ENCODE measurements at regions not wholly inside any gene's neighbourhood (a gene's known extent, or its start where the extent isn't known, plus 50 kb on each side); places are given as distances from the start of the nearest gene placed in this dataset.

DNA sequence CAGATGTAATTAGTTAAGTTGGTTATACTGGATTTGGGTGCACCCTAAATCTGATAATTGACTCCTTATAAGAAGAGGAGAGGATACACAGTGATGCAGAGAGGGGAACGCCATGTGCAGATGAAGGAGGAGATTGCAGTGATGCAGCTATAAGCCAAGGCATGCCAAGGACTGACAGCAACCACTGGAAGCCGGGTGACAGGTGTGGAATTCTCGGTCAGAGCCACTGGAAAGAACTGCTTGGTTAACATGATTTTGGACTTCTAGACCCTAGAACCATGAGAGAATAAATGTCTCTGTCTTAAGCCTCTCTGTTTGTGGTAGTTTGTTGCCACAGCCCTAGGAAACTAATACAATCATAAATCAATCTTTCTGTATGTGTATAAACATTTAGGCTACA is 403.3 kb upstream of the CDH20 start:
- no peak for DNase-seq (ENCODE audit: low spot score)

DNA sequence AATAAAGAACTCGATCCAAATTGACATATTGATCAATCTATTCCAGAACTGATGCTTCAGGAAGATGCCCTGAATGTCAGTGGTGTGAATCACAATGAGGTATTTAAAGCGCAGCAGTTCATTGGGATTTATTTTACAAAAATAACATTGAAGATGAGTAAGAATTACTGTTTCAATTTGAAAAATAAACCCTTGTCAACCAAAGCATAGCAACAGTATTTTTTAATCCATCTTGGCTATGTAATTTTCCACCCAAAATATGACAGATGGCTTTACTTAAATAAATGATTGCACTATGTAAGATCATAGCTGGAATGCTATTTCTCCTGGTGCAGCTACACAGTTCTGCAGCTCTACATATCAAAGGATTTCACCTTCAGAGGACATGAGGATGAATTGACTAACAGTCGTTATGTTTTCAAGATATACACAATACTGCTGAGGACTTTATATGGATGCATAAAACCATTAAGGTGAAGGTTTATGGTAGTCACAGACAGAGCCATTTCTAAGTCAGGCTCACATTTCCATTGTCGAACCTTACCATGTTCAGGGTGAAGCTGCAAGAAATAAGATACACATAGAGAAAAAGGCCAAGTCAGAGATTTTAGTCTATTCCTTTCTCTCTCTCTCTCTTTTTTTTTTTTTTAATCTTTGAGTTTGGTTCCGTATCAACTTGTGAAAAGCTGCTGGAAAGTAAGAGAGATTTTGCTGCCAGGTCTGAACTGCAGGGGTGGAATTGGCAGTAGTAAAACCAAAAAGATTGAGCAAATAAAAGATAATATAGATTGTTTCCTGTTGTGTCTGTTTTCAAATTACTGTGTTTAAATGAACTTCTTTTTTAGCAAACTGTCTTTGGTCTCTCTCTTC is 398.0 kb upstream of the CDH20 start:
- Histone ChIP-seq H3K36me3 (ENCODE audit: low read depth) (no peaks in the 10 kb centered on the region), H3K27me3 (ENCODE audit: insufficient read depth, poor library complexity, severe bottlenecking) (no peaks in the 10 kb centered on the region), H3K27ac (ENCODE audit: poor library complexity, severe bottlenecking) (no peak overlapping the region), H3K4me1 (ENCODE audit: insufficient read depth, poor library complexity, severe bottlenecking) (no peaks in the 10 kb centered on the region), H3K9me3 (ENCODE audit: severe bottlenecking) (no peaks in the 10 kb centered on the region), H3K4me3 (ENCODE audit: severe bottlenecking) (no peak overlapping the region)
- no peak for ATAC-seq (ENCODE audit: low read depth)
- TF ChIP-seq, protein P1, sequence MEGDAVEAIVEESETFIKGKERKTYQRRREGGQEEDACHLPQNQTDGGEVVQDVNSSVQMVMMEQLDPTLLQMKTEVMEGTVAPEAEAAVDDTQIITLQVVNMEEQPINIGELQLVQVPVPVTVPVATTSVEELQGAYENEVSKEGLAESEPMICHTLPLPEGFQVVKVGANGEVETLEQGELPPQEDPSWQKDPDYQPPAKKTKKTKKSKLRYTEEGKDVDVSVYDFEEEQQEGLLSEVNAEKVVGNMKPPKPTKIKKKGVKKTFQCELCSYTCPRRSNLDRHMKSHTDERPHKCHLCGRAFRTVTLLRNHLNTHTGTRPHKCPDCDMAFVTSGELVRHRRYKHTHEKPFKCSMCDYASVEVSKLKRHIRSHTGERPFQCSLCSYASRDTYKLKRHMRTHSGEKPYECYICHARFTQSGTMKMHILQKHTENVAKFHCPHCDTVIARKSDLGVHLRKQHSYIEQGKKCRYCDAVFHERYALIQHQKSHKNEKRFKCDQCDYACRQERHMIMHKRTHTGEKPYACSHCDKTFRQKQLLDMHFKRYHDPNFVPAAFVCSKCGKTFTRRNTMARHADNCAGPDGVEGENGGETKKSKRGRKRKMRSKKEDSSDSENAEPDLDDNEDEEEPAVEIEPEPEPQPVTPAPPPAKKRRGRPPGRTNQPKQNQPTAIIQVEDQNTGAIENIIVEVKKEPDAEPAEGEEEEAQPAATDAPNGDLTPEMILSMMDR (IDR thresholded peaks at IDR 0.05; ENCODE audit: poor library complexity, severe bottlenecking): no peak
- no peak for DNase-seq (ENCODE audit: low spot score)

More for the DNA sequence above, 403.3 kb upstream of the CDH20 start:
- no peak overlapping the region for H3K27ac ChIP-seq (ENCODE audit: poor library complexity, severe bottlenecking)
- no peaks in the 10 kb centered on the region for H3K9me3 ChIP-seq (ENCODE audit: severe bottlenecking)
- no peaks in the 10 kb centered on the region for H3K4me1 ChIP-seq (ENCODE audit: insufficient read depth, poor library complexity, severe bottlenecking)
- H3K36me3 ChIP-seq (ENCODE audit: low read depth): no peaks in the 10 kb centered on the region
- no peak for ATAC-seq (ENCODE audit: low read depth)
- TF ChIP-seq, protein P1 (IDR thresholded peaks at IDR 0.05; ENCODE audit: poor library complexity, severe bottlenecking): no peak
- no peaks in the 10 kb centered on the region for H3K27me3 ChIP-seq (ENCODE audit: insufficient read depth, poor library complexity, severe bottlenecking)
- H3K4me3 ChIP-seq (ENCODE audit: severe bottlenecking): no peak overlapping the region

DNA sequence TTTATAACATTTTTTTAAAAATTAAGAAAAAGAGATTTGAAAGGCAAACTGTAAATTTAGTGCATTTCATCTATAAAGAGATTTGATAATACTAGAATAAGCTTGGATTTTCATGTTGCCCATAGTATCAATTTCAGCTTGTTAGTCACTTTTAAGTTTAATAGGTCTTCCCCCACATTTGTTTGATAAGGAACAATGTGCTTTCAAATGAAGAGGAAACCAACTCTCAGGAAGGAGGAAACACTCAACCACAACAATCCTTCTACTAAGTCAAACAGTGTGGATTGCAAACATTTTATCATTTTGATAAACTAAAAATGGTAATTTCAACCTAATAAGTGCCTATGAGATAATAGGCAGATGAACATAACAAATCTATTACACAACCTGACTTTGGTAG is 397.1 kb upstream of the CDH20 start:
- Histone ChIP-seq H3K4me3 (ENCODE audit: severe bottlenecking) (no peak overlapping the region), H3K9me3 (ENCODE audit: severe bottlenecking) (no peaks in the 10 kb centered on the region), H3K27ac (ENCODE audit: poor library complexity, severe bottlenecking) (no peak overlapping the region), H3K27me3 (ENCODE audit: insufficient read depth, poor library complexity, severe bottlenecking) (no peaks in the 10 kb centered on the region), H3K36me3 (ENCODE audit: low read depth) (no peaks in the 10 kb centered on the region), H3K4me1 (ENCODE audit: insufficient read depth, poor library complexity, severe bottlenecking) (no peaks in the 10 kb centered on the region)
- TF ChIP-seq, protein P1 (IDR thresholded peaks at IDR 0.05; ENCODE audit: poor library complexity, severe bottlenecking): no peak
- DNase-seq (ENCODE audit: low spot score) (no peak), ATAC-seq (ENCODE audit: low read depth) (no peak)

DNA sequence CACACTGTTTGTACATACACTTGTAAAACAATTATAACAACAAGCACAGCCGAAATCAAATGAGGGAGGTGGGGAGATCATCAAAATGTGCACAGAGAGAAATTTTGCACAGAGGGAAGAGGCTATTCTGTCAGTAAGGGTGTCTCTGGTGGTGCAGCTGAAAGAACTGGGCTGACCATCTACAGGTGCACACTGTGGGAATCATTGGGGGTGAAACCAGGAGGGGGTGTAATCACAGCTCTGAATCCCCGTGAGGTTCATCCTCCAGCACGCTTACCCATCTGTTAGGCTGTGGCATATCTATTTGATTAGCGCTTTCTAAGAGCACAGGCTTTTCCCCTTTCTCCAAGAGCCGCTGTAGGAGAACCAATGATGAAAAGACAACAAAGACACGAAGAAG is 389.9 kb upstream of the CDH20 start:
- Histone ChIP-seq H3K4me1 (ENCODE audit: insufficient read depth, poor library complexity, severe bottlenecking) (no peaks in the 10 kb centered on the region), H3K27ac (ENCODE audit: poor library complexity, severe bottlenecking) (no peak overlapping the region), H3K36me3 (ENCODE audit: low read depth) (no peaks in the 10 kb centered on the region), H3K4me3 (ENCODE audit: severe bottlenecking) (no peak overlapping the region), H3K27me3 (ENCODE audit: insufficient read depth, poor library complexity, severe bottlenecking) (no peaks in the 10 kb centered on the region), H3K9me3 (ENCODE audit: severe bottlenecking) (no peaks in the 10 kb centered on the region)
- TF ChIP-seq, protein P1 (IDR thresholded peaks at IDR 0.05; ENCODE audit: poor library complexity, severe bottlenecking): no peak
- ATAC-seq (ENCODE audit: low read depth) (no peak), DNase-seq (ENCODE audit: low spot score) (no peak)

DNA sequence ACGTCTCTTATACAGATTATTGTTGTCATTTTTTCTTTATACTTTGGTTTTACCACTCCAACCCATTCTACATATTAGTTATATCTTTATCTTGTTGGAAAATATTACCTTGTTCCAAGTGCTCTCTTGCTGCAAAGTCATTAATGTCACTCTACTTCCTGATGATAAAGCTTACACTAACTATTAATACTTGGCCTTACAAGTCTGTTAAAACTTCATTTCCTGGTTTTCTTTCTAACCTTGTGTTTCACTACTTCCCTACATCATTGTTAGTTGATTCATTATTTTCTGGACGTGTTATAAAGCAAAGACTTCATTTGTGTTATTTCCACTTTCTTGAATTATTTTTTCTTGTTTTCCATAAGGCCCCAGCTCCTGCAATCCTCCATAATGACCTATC is 382.6 kb upstream of the CDH20 start:
- H3K9me3 ChIP-seq (ENCODE audit: severe bottlenecking): no peaks in the 10 kb centered on the region
- no peaks in the 10 kb centered on the region for H3K27me3 ChIP-seq (ENCODE audit: insufficient read depth, poor library complexity, severe bottlenecking)
- no peaks in the 10 kb centered on the region for H3K36me3 ChIP-seq (ENCODE audit: low read depth)
- no peak overlapping the region for H3K27ac ChIP-seq (ENCODE audit: poor library complexity, severe bottlenecking)
- TF ChIP-seq, protein P1 (IDR thresholded peaks at IDR 0.05; ENCODE audit: poor library complexity, severe bottlenecking): no peak
- no peak for DNase-seq (ENCODE audit: low spot score)
- H3K4me3 ChIP-seq (ENCODE audit: severe bottlenecking): no peak overlapping the region
- no peak for ATAC-seq (ENCODE audit: low read depth)
- H3K4me1 ChIP-seq (ENCODE audit: insufficient read depth, poor library complexity, severe bottlenecking): no peaks in the 10 kb centered on the region
